RWPE2 (cell line): ENCODE measurements at regions not wholly inside any gene's neighbourhood (a gene's known extent, or its start where the extent isn't known, plus 50 kb on each side); places are given as distances from the start of the nearest gene placed in this dataset.
A peak's percentile ranks its signal among the peaks of the same experiment; 100 is the strongest.

Source experiments
- ATAC-seq: fragments of 200-7000 bp; cut with Tn5 transposase; 3 replicates; pipeline ENCODE4 v1.9.1; 2021; ENCODE audit warnings: low read depth
- DNase-seq: peaks from one replicate; pipeline ENCODE4 v3.0.0-alpha.2; 2020; ENCODE audit warnings: low spot score
- H3K27ac ChIP-seq: fragments of 450-650 bp; 2 replicates; pipeline ENCODE4 v1.5.1; 2017; ENCODE audit warnings: mild to moderate bottlenecking; ENCODE audit not compliant: poor library complexity, severe bottlenecking
- H3K27me3 ChIP-seq: fragments of 250-450 bp; sonication (Bioruptor Pico); 2 replicates; pipeline ENCODE4 v1.5.1; 2021; ENCODE audit warnings: mild to moderate bottlenecking, moderate library complexity; ENCODE audit not compliant: insufficient read depth, poor library complexity, severe bottlenecking
- H3K36me3 ChIP-seq: fragments of 250-450 bp; sonication (Bioruptor Pico); 2 replicates; pipeline ENCODE4 v1.5.1; 2020; ENCODE audit warnings: low read depth, mild to moderate bottlenecking, moderate library complexity
- H3K4me1 ChIP-seq: fragments of 250-450 bp; sonication (Bioruptor Pico); 2 replicates; pipeline ENCODE4 v1.5.1; 2021; ENCODE audit warnings: mild to moderate bottlenecking, moderate library complexity; ENCODE audit not compliant: insufficient read depth, poor library complexity, severe bottlenecking
- H3K4me3 ChIP-seq: fragments of 250-450 bp; sonication (Bioruptor Pico); 2 replicates; pipeline ENCODE4 v1.5.1; 2021; ENCODE audit warnings: mild to moderate bottlenecking, moderate library complexity; ENCODE audit not compliant: severe bottlenecking
- H3K9me3 ChIP-seq: fragments of 250-450 bp; sonication (Bioruptor Pico); 2 replicates; pipeline ENCODE4 v1.5.1; 2021; ENCODE audit warnings: mild to moderate bottlenecking, moderate library complexity; ENCODE audit not compliant: severe bottlenecking
- CTCF ChIP-seq: fragments of 450-650 bp; IDR thresholded peaks from one replicate; pipeline ENCODE4 v1.5.1; 2017; ENCODE audit warnings: mild to moderate bottlenecking, moderate library complexity; ENCODE audit not compliant: poor library complexity, severe bottlenecking

- no peak overlapping the region for H3K27ac ChIP-seq
- TF ChIP-seq CTCF = no peak
- no peaks in the 10 kb centered on the region for H3K36me3 ChIP-seq
- DNase-seq (no peak), ATAC-seq (no peak)
- no peak overlapping the region for H3K4me3 ChIP-seq
- peaks cover 17% of the 10 kb centered on the region for H3K4me1 ChIP-seq
- no peaks in the 10 kb centered on the region for H3K9me3 ChIP-seq
- H3K27me3 ChIP-seq = no peaks in the 10 kb centered on the region
Observed at GRCh38 chr14:38139926-38140325, 67.8 kb upstream of the SSTR1 start.

GRCh38 chr14:38143170-38143569 is 64.5 kb upstream of the SSTR1 start:
- H3K4me1 ChIP-seq = peaks cover 21% of the 10 kb centered on the region
- H3K36me3 ChIP-seq = no peaks in the 10 kb centered on the region
- H3K9me3 ChIP-seq = no peaks in the 10 kb centered on the region
- ATAC-seq = no peak
- H3K4me3 ChIP-seq = no peak overlapping the region
- H3K27ac ChIP-seq = peak overlapping the region; percentile 45
- no peak for TF ChIP-seq CTCF
- no peak for DNase-seq
- no peaks in the 10 kb centered on the region for H3K27me3 ChIP-seq

DNA sequence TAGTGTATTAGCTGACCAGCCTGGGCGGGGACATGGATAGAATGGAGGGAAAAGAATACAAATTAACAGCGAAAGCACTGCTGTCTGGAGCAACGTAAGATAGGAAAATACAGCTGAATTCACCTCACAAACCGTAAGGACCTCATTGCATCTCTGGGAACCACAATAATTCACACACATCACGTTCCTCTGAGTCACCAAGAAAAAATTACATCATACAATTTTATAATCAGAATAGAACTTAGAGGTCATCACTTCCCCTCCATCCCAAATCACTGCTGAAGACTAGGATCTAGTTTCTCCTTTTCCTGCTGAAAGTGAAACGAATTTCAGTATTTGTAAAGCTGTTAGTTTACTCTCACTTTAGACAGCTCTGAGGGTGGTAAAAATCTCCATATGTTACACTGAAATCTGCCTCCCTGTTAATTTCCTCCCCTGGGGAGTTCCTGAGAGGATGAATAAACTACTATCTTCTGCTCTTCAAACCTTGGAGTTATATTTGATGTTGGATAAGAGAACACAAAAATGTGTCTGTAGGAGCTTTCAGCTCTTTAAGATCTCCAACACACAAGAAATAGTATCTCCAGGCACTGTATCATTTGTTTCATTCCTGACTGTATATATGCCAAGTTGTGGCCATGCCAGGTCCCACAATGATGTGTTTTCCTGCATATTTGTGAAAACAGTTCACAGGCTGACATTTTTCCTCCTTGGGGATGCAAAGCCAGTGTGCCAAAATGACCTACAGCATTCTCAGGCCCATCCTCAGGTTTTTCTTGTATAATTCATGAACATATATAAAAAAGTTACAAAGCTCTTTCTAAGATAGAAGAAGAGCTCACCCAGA is 63.8 kb upstream of the SSTR1 start:
- TF ChIP-seq CTCF = no peak
- H3K9me3 ChIP-seq = no peaks in the 10 kb centered on the region
- H3K36me3 ChIP-seq = no peaks in the 10 kb centered on the region
- ATAC-seq (peak; percentile 73), DNase-seq (no peak)
- H3K27ac ChIP-seq = peak overlapping the region; percentile 45
- H3K27me3 ChIP-seq = no peaks in the 10 kb centered on the region
- peaks cover 21% of the 10 kb centered on the region for H3K4me1 ChIP-seq
- no peak overlapping the region for H3K4me3 ChIP-seq

DNA sequence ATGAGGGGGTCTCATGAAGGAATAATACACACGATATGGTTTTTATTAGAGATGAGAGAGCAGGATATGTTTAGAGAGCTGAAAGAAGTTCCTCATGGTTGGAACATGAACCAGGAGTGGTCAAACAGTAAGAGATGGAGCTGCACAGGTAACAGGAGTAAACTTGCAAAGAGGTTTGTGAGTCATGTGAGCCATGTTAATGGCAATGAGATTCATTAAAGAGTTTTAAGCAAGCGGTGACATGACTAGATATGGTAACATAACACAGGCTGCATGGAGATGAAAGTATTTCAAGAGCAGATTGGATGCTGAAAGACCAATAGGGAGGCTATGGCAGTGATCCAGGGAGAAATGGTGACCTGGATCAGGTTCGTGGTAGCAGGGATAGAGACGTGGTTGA is 62.6 kb upstream of the SSTR1 start:
- Histone ChIP-seq H3K27me3 (no peaks in the 10 kb centered on the region), H3K9me3 (no peaks in the 10 kb centered on the region), H3K36me3 (no peaks in the 10 kb centered on the region), H3K4me3 (no peak overlapping the region), H3K4me1 (peaks cover 21% of the 10 kb centered on the region), H3K27ac (peak overlapping the region; percentile 45)
- peak; percentile 79 for ATAC-seq
- no peak for TF ChIP-seq CTCF
- no peak for DNase-seq

DNA sequence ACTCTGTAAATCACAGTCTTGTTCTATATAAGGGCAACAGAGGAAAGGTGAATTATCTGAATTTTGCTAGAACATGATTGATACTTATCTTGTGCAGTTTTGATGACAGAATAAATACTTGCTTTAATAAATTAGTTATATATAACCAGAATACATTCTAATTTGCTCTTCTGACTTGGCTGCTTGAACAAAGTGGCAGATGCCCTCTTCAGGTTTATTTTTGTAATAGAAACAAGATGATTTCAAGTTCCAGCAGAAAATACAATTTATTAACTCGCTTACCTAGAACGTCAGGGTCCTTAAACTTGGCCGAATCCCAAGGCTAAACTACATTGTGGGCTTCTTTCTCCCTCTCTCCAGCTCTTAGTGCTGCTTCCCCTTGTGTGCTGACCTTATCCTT is 57.6 kb upstream of the SSTR1 start:
- Histone ChIP-seq H3K27me3 (no peaks in the 10 kb centered on the region), H3K9me3 (no peaks in the 10 kb centered on the region), H3K36me3 (no peaks in the 10 kb centered on the region), H3K27ac (no peak overlapping the region), H3K4me1 (peaks cover 3% of the 10 kb centered on the region), H3K4me3 (no peak overlapping the region)
- peak; percentile 27 for TF ChIP-seq CTCF
- no peak for ATAC-seq
- no peak for DNase-seq
